ENCODE measurements at regions not wholly inside any gene's neighbourhood (a gene's known extent, or its start where the extent isn't known, plus 50 kb on each side); places are given as distances from the start of the nearest gene placed in this dataset.
A peak's percentile ranks its signal among the peaks of the same experiment; 100 is the strongest.

DNA sequence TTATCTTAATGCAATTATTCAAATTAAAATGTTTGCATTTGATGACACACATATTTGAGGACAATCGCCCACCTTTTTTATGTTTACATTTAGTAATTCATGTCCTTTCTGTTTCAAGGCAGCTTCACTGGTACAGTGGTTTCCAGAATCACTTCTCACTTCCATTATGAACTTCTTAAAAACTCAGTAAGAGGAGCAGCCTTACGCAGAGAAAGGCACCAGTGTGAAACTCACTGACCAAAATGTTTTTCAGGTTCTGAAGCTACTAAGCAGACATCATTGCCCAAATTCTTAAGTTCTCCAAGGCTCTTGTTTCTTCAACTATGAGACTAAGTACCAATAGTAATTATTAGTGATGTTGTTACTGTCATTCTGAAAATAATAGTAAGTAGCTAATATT, 353.1 kb upstream of the CXADR start:
- peak overlapping the region; percentile 12 to 48 for H3K27ac ChIP-seq
- H3K9me3 ChIP-seq, result no peaks in the 10 kb centered on the region
- no peak for DNase-seq (ENCODE audit: low spot score)
- no peak overlapping the region for H3K4me3 ChIP-seq
- no peak for TF ChIP-seq POLR2A (IDR thresholded peaks at IDR 0.05)
- no peak for TF ChIP-seq CTCF (IDR thresholded peaks at IDR 0.05)
- 35% methylated on average over 2 of the region's 2 CpGs for WGBS
- no peaks in the 10 kb centered on the region for H3K36me3 ChIP-seq
- H3K4me1 ChIP-seq (replicated peaks), result peaks cover 8% of the 10 kb centered on the region
- intact Hi-C loops (cut with DNase I), result no loop called here
- no peaks in the 10 kb centered on the region for H3K27me3 ChIP-seq (replicated peaks; ENCODE audit: insufficient read depth)

GRCh38 chr21:17185674-17186073, 327.2 kb upstream of the CXADR start:
- TF ChIP-seq POLR2AphosphoS5 (IDR thresholded peaks at IDR 0.05), result no peak
- TF ChIP-seq CTCF (IDR thresholded peaks at IDR 0.05), result no peak
- no peak for TF ChIP-seq POLR2A (IDR thresholded peaks at IDR 0.05)
- Histone ChIP-seq H3K9me3 (no peaks in the 10 kb centered on the region), H3K4me1 (replicated peaks) (no peaks in the 10 kb centered on the region), H3K36me3 (no peaks in the 10 kb centered on the region), H3K4me3 (no peak overlapping the region), H3K27ac (no peak overlapping the region), H3K27me3 (replicated peaks; ENCODE audit: insufficient read depth) (no peaks in the 10 kb centered on the region)
- intact Hi-C loops (cut with DNase I), result no loop called here
- WGBS, result 40% methylated on average over 3 of the region's 3 CpGs
- no peak for DNase-seq (ENCODE audit: low spot score)

- Histone ChIP-seq H3K36me3 (no peaks in the 10 kb centered on the region), H3K4me3 (no peak overlapping the region), H3K27ac (no peak overlapping the region), H3K4me1 (replicated peaks) (no peaks in the 10 kb centered on the region), H3K9me3 (no peaks in the 10 kb centered on the region), H3K27me3 (replicated peaks; ENCODE audit: insufficient read depth) (no peaks in the 10 kb centered on the region)
- DNase-seq (ENCODE audit: low spot score), result no peak
- TF ChIP-seq POLR2A (IDR thresholded peaks at IDR 0.05), result no peak
- no peak for TF ChIP-seq POLR2AphosphoS5 (IDR thresholded peaks at IDR 0.05)
- intact Hi-C loops (cut with DNase I), result no loop called here
- 90% methylated on average over 2 of the region's 2 CpGs for WGBS
Observed at GRCh38 chr21:17189963-17190362, 322.9 kb upstream of the CXADR start.

- intact Hi-C loops (cut with DNase I), result no loop called here
- H3K27me3 ChIP-seq (replicated peaks; ENCODE audit: insufficient read depth), result no peaks in the 10 kb centered on the region
- no peaks in the 10 kb centered on the region for H3K4me1 ChIP-seq (replicated peaks)
- WGBS, result 82% methylated on average over 1 of the region's 1 CpG
- H3K9me3 ChIP-seq, result no peaks in the 10 kb centered on the region
- no peak overlapping the region for H3K4me3 ChIP-seq
- DNase-seq (ENCODE audit: low spot score), result no peak
- H3K36me3 ChIP-seq, result no peaks in the 10 kb centered on the region
- H3K27ac ChIP-seq, result no peak overlapping the region
- no peak for TF ChIP-seq POLR2AphosphoS5 (IDR thresholded peaks at IDR 0.05)
- no peak for TF ChIP-seq CTCF (IDR thresholded peaks at IDR 0.05)
- TF ChIP-seq POLR2A (IDR thresholded peaks at IDR 0.05), result no peak
Observed at GRCh38 chr21:17191346-17191993, 321.4 kb upstream of the CXADR start.

DNA sequence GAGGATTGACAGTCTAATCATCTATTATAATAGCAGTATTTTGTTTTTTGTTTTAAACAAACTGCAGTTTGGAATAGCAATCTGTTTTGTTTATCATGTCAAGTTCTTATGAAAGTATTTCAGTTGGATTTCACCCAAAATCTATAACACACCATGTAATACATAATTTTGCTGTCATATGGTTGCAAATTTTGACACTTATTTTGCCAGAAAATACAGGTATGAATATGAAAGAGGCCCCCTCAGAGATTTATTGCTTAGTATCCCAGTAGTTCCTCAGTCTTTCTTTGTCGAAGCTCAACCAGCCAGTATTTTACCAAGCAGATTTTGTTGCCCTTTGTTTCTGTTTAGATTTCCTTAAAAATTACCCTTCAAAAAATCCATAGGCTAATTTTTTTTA, 317.5 kb upstream of the CXADR start:
- TF ChIP-seq POLR2A (IDR thresholded peaks at IDR 0.05) (no peak), CTCF (IDR thresholded peaks at IDR 0.05) (no peak), POLR2AphosphoS5 (IDR thresholded peaks at IDR 0.05) (no peak)
- no peaks in the 10 kb centered on the region for H3K9me3 ChIP-seq
- 57% methylated on average over 1 of the region's 1 CpG for WGBS
- DNase-seq (ENCODE audit: low spot score), result no peak
- no peaks in the 10 kb centered on the region for H3K4me1 ChIP-seq (replicated peaks)
- H3K36me3 ChIP-seq, result no peaks in the 10 kb centered on the region
- no peak overlapping the region for H3K27ac ChIP-seq
- intact Hi-C loops (cut with DNase I), result no loop called here
- H3K4me3 ChIP-seq, result no peak overlapping the region
- no peaks in the 10 kb centered on the region for H3K27me3 ChIP-seq (replicated peaks; ENCODE audit: insufficient read depth)

Measured in prostate gland (tissue), 2 donors.